Mesendoderm (in vitro differentiated cells): ENCODE measurements at regions not wholly inside any gene's neighbourhood (a gene's known extent, or its start where the extent isn't known, plus 50 kb on each side); places are given as distances from the start of the nearest gene placed in this dataset.
A peak's percentile ranks its signal among the peaks of the same experiment; 100 is the strongest.

ENCODE experiments used
- DNase-seq: peaks from one replicate; pipeline ENCODE4 v3.0.0; 2013
- H2AK5ac ChIP-seq: 2 replicates; pipeline ENCODE4 v1.6.1; 2013; ENCODE audit warnings: low read length, inconsistent platforms
- H2BK120ac ChIP-seq: 2 replicates; pipeline ENCODE4 v1.6.1; 2013; ENCODE audit warnings: low read depth, mild to moderate bottlenecking, low read length, moderate library complexity, mixed read lengths
- H2BK15ac ChIP-seq: replicated peaks from 2 replicates; pipeline ENCODE4 v1.6.1; 2013; ENCODE audit warnings: low read depth, mild to moderate bottlenecking, moderate library complexity
- H2BK5ac ChIP-seq: 2 replicates; pipeline ENCODE4 v1.6.1; 2013; ENCODE audit warnings: low read length, inconsistent platforms
- H3K18ac ChIP-seq: 2 replicates; pipeline ENCODE4 v1.6.1; 2013; ENCODE audit warnings: mild to moderate bottlenecking, low read length, mixed read lengths
- H3K23ac ChIP-seq: one replicate; pipeline ENCODE4 v1.6.1; 2013; ENCODE audit warnings: low read length
- H3K27ac ChIP-seq: 2 replicates; pipeline ENCODE4 v1.5.1; 2013; ENCODE audit warnings: low read depth, mild to moderate bottlenecking, inconsistent platforms, low read length, moderate library complexity
- H3K27me3 ChIP-seq: 2 replicates; pipeline ENCODE4 v1.6.1; 2013; ENCODE audit warnings: low read length, control low read depth, mild to moderate bottlenecking, inconsistent platforms; ENCODE audit not compliant: insufficient read depth, poor library complexity
- H3K36me3 ChIP-seq: 2 replicates; pipeline ENCODE4 v1.6.1; 2013; ENCODE audit warnings: low read length, inconsistent platforms; ENCODE audit not compliant: control insufficient read depth, insufficient read depth
- H3K4ac ChIP-seq: one replicate; pipeline ENCODE4 v1.6.1; 2013; ENCODE audit warnings: low read depth, mild to moderate bottlenecking, low read length, moderate library complexity
- H3K4me1 ChIP-seq: 2 replicates; pipeline ENCODE4 v1.6.1; 2013; ENCODE audit warnings: low read depth, low read length, inconsistent platforms; ENCODE audit not compliant: control insufficient read depth
- H3K4me2 ChIP-seq: 2 replicates; pipeline ENCODE4 v1.6.1; 2013; ENCODE audit warnings: low read length
- H3K4me3 ChIP-seq: 2 replicates; pipeline ENCODE4 v1.5.1; 2013; ENCODE audit warnings: mild to moderate bottlenecking, low read length
- H3K56ac ChIP-seq: one replicate; pipeline ENCODE4 v1.6.1; 2013; ENCODE audit warnings: low read length
- H3K79me1 ChIP-seq: 2 replicates; pipeline ENCODE4 v1.6.1; 2013; ENCODE audit warnings: low read length, inconsistent platforms
- H3K79me2 ChIP-seq: 2 replicates; pipeline ENCODE4 v1.6.1; 2013; ENCODE audit warnings: mild to moderate bottlenecking, low read length; ENCODE audit not compliant: control insufficient read depth, insufficient read depth
- H3K9ac ChIP-seq: 2 replicates; pipeline ENCODE4 v1.6.1; 2013; ENCODE audit warnings: low read length, inconsistent platforms
- H4K5ac ChIP-seq: one replicate; pipeline ENCODE4 v1.6.1; 2013; ENCODE audit warnings: low read length
- H4K8ac ChIP-seq: one replicate; pipeline ENCODE4 v1.6.1; 2013; ENCODE audit warnings: low read depth, mild to moderate bottlenecking, control low read depth, low read length, moderate library complexity
- WGBS: extraction: QIAGEN DNeasy Blood & Tissue Kit; methylation state at CpG from one replicate; pipeline ENCODE4 v1.1.7; 2013; ENCODE audit warnings: low lambda C conversion rate, missing lambda C conversion rate; ENCODE audit not compliant: insufficient coverage; ENCODE audit errors: extremely low coverage; 5-methylcytosine and 5-hydroxymethylcytosine counted together

- Histone ChIP-seq H4K8ac (no peak overlapping the region), H3K4ac (no peak overlapping the region), H3K4me2 (no peak overlapping the region), H3K36me3 (no peaks in the 10 kb centered on the region), H3K27ac (no peak overlapping the region), H4K5ac (no peak overlapping the region), H2BK5ac (no peak overlapping the region), H3K23ac (no peak overlapping the region), H3K4me3 (no peak overlapping the region), H3K18ac (no peak overlapping the region), H2BK15ac (no peak overlapping the region), H3K4me1 (no peaks in the 10 kb centered on the region), H3K27me3 (no peaks in the 10 kb centered on the region), H3K9ac (no peak overlapping the region), H3K79me1 (no peaks in the 10 kb centered on the region), H3K56ac (no peak overlapping the region), H2AK5ac (no peak overlapping the region), H3K79me2 (no peaks in the 10 kb centered on the region), H2BK120ac (no peak overlapping the region)
- WGBS, result no CpG with 5 or more reads among the region's 2 CpGs
- DNase-seq, result peak; percentile 8
These were observed 1062.2 kb upstream of the EPHA6 start for GRCh38 chr3:95752199-95752598.

- Histone ChIP-seq H2BK5ac (no peak overlapping the region), H3K56ac (no peak overlapping the region), H3K27ac (no peak overlapping the region), H3K79me1 (no peaks in the 10 kb centered on the region), H3K4me1 (no peaks in the 10 kb centered on the region), H3K36me3 (no peaks in the 10 kb centered on the region), H3K4me3 (no peak overlapping the region), H3K27me3 (no peaks in the 10 kb centered on the region), H2BK15ac (no peak overlapping the region), H3K4me2 (no peak overlapping the region), H3K18ac (no peak overlapping the region), H4K8ac (no peak overlapping the region), H3K9ac (no peak overlapping the region), H3K4ac (no peak overlapping the region), H4K5ac (no peak overlapping the region), H3K79me2 (no peaks in the 10 kb centered on the region), H2AK5ac (no peak overlapping the region), H2BK120ac (no peak overlapping the region), H3K23ac (no peak overlapping the region)
- DNase-seq, result no peak
- no CpG with 5 or more reads among the region's 4 CpGs for WGBS
These were observed 1055.7 kb upstream of the EPHA6 start for GRCh38 chr3:95758707-95759106.

GRCh38 chr3:95759614-95760301 lies 1054.6 kb upstream of the EPHA6 start:
- DNase-seq, result no peak
- Histone ChIP-seq H3K4ac (no peak overlapping the region), H3K79me2 (no peaks in the 10 kb centered on the region), H3K18ac (no peak overlapping the region), H3K56ac (no peak overlapping the region), H3K23ac (no peak overlapping the region), H2BK120ac (no peak overlapping the region), H4K8ac (no peak overlapping the region), H2BK5ac (no peak overlapping the region), H3K4me2 (no peak overlapping the region), H3K4me1 (no peaks in the 10 kb centered on the region), H4K5ac (no peak overlapping the region), H3K4me3 (no peak overlapping the region), H3K79me1 (no peaks in the 10 kb centered on the region), H3K27me3 (no peaks in the 10 kb centered on the region), H3K36me3 (no peaks in the 10 kb centered on the region), H3K27ac (no peak overlapping the region), H2AK5ac (no peak overlapping the region), H3K9ac (no peak overlapping the region), H2BK15ac (no peak overlapping the region)
- no CpG with 5 or more reads among the region's 6 CpGs for WGBS

- no peaks in the 10 kb centered on the region for H3K79me1 ChIP-seq
- no peak overlapping the region for H2BK15ac ChIP-seq
- no peak overlapping the region for H4K8ac ChIP-seq
- no peak overlapping the region for H3K4ac ChIP-seq
- DNase-seq, result peak; percentile 16
- H3K4me2 ChIP-seq, result no peak overlapping the region
- no peak overlapping the region for H3K9ac ChIP-seq
- H2BK5ac ChIP-seq, result no peak overlapping the region
- H3K27ac ChIP-seq, result no peak overlapping the region
- no peaks in the 10 kb centered on the region for H3K36me3 ChIP-seq
- H3K79me2 ChIP-seq, result no peaks in the 10 kb centered on the region
- no peak overlapping the region for H3K23ac ChIP-seq
- H4K5ac ChIP-seq, result no peak overlapping the region
- no peak overlapping the region for H2BK120ac ChIP-seq
- no peaks in the 10 kb centered on the region for H3K4me1 ChIP-seq
- H3K18ac ChIP-seq, result no peak overlapping the region
- H3K27me3 ChIP-seq, result no peaks in the 10 kb centered on the region
- no peak overlapping the region for H3K56ac ChIP-seq
- no peak overlapping the region for H2AK5ac ChIP-seq
- WGBS, result no CpG with 5 or more reads among the region's 5 CpGs
- no peak overlapping the region for H3K4me3 ChIP-seq
These were observed 1038.8 kb upstream of the EPHA6 start for GRCh38 chr3:95775486-95776094.

- H2BK120ac ChIP-seq, result no peak overlapping the region
- no peaks in the 10 kb centered on the region for H3K79me1 ChIP-seq
- H4K5ac ChIP-seq, result no peak overlapping the region
- H3K79me2 ChIP-seq, result no peaks in the 10 kb centered on the region
- no peaks in the 10 kb centered on the region for H3K27me3 ChIP-seq
- no peak overlapping the region for H2BK15ac ChIP-seq
- H3K56ac ChIP-seq, result no peak overlapping the region
- no peak overlapping the region for H3K9ac ChIP-seq
- H3K36me3 ChIP-seq, result no peaks in the 10 kb centered on the region
- no peaks in the 10 kb centered on the region for H3K4me1 ChIP-seq
- no peak overlapping the region for H3K4me3 ChIP-seq
- no peak overlapping the region for H2BK5ac ChIP-seq
- no peak overlapping the region for H3K4ac ChIP-seq
- H3K4me2 ChIP-seq, result no peak overlapping the region
- H2AK5ac ChIP-seq, result no peak overlapping the region
- DNase-seq, result no peak
- no peak overlapping the region for H3K27ac ChIP-seq
- no peak overlapping the region for H3K18ac ChIP-seq
- no peak overlapping the region for H4K8ac ChIP-seq
- H3K23ac ChIP-seq, result no peak overlapping the region
These were observed 1032.8 kb upstream of the EPHA6 start for GRCh38 chr3:95781598-95781997.

- Histone ChIP-seq H3K4me1 (no peaks in the 10 kb centered on the region), H4K5ac (no peak overlapping the region), H2BK120ac (no peak overlapping the region), H3K23ac (no peak overlapping the region), H3K27me3 (no peaks in the 10 kb centered on the region), H3K4me3 (no peak overlapping the region), H3K18ac (no peak overlapping the region), H3K36me3 (no peaks in the 10 kb centered on the region), H2BK15ac (no peak overlapping the region), H3K27ac (no peak overlapping the region), H4K8ac (no peak overlapping the region), H3K56ac (no peak overlapping the region), H3K4me2 (no peak overlapping the region), H3K79me2 (no peaks in the 10 kb centered on the region), H3K4ac (no peak overlapping the region), H2BK5ac (no peak overlapping the region), H3K79me1 (no peaks in the 10 kb centered on the region), H2AK5ac (no peak overlapping the region), H3K9ac (no peak overlapping the region)
- WGBS, result no CpG with 5 or more reads among the region's 1 CpG
- DNase-seq, result no peak
These were observed 1025.3 kb upstream of the EPHA6 start for GRCh38 chr3:95789111-95789510.
